ENCODE measurements at regions not wholly inside any gene's neighbourhood (a gene's known extent, or its start where the extent isn't known, plus 50 kb on each side); places are given as distances from the start of the nearest gene placed in this dataset.

DNA sequence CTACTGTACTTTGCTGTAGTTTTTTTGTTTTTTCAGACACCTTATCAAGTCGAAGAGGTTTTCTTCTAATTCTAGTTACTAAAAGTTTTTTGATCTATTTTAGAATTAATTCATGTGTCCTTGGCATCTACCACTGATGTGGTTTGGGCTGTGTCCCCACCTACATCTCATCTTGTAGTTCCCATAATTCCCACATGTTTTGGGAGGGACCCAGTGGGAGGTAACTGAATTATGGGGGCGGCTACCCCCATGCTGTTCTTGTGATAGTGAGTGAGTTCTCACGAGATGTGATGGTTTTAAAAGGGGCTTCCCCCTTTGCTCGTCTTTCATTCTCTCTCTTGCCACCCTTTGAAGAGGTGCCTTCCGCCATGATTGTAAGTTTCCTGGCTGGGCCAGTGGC lies 154.6 kb upstream of the EEPD1 start:
- Histone ChIP-seq H3K79me2 (ENCODE audit: control insufficient read depth, insufficient read depth, low read length) (no peaks in the 10 kb centered on the region), H3K9ac (ENCODE audit: insufficient read depth in 1 of 2, low read depth in 2 of 2, low read length in 2 of 2) (no peak overlapping the region), H4K20me1 (replicated peaks; ENCODE audit: control insufficient read depth, insufficient read depth, low read length) (no peaks in the 10 kb centered on the region), H3K9me3 (replicated peaks; ENCODE audit: control insufficient read depth, insufficient read depth, low read depth, low read length) (no peaks in the 10 kb centered on the region), H3K27me3 (ENCODE audit: control insufficient read depth in 2 of 2, insufficient read depth in 2 of 2, low read length in 2 of 2) (no peaks in the 10 kb centered on the region; a peak in 1 of 5 replicates), H3K4me3 (no peak overlapping the region), H3K9me1 (ENCODE audit: control insufficient read depth, insufficient read depth, low read length) (no peaks in the 10 kb centered on the region), H3K4me1 (replicated peaks in 1 of 2; ENCODE audit: control insufficient read depth in 2 of 2, insufficient read depth in 2 of 2, low read length in 2 of 2) (no peaks in the 10 kb centered on the region), H2AFZ (ENCODE audit: low read depth, low read length) (no peak overlapping the region), H3K4me2 (ENCODE audit: insufficient read depth, low read length) (no peak overlapping the region), H3K36me3 (ENCODE audit: control insufficient read depth, insufficient read depth, low read length) (no peaks in the 10 kb centered on the region), H3K27ac (ENCODE audit: extremely low read depth, low read depth, low read length) (no peak overlapping the region)
- no TSS peak for BruUV-seq (replicated peaks)
- intact Hi-C loops (cut with micrococcal nuclease) (no loop called here), in situ Hi-C loops (cut with MboI) (no loop called here)
- ATAC-seq (no peak), FAIRE-seq (no peak), DNase-seq (ENCODE audit: extremely low read depth in 1 of 4, low spot score in 3 of 4) (no peak)
- CTCF ChIA-PET (ENCODE audit: low intra/inter-chr PET ratio) = no interaction called here
- POLR2A ChIA-PET = no interaction called here
- 3% methylated on average over 5 of the region's 5 CpGs for WGBS (ENCODE audit: insufficient coverage, low coverage, missing lambda C conversion rate)
- TF ChIP-seq BRF2 (IDR thresholded peaks at IDR 0.05; ENCODE audit: borderline replicate concordance, insufficient read depth, insufficient read length) (no peak), CHD1 (IDR thresholded peaks at IDR 0.05; ENCODE audit: low read length) (no peak), RFX1 (IDR thresholded peaks at IDR 0.05) (no peak)
- TF ChIP-seq, protein P1, sequence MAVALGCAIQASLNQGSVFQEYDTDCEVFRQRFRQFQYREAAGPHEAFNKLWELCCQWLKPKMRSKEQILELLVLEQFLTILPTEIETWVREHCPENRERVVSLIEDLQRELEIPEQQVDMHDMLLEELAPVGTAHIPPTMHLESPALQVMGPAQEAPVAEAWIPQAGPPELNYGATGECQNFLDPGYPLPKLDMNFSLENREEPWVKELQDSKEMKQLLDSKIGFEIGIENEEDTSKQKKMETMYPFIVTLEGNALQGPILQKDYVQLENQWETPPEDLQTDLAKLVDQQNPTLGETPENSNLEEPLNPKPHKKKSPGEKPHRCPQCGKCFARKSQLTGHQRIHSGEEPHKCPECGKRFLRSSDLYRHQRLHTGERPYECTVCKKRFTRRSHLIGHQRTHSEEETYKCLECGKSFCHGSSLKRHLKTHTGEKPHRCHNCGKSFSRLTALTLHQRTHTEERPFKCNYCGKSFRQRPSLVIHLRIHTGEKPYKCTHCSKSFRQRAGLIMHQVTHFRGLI (CRISPR knock-in tag; IDR thresholded peaks at IDR 0.05) = no peak
